ENCODE measurements at regions not wholly inside any gene's neighbourhood (a gene's known extent, or its start where the extent isn't known, plus 50 kb on each side); places are given as distances from the start of the nearest gene placed in this dataset.

GRCh38 chr18:24741321-24741720, 280.9 kb downstream of the HRH4 start:
- no peak for DNase-seq

- DNase-seq = no peak
Observed at GRCh38 chr18:24741965-24742724, 281.7 kb downstream of the HRH4 start.

- DNase-seq = no peak
Observed at GRCh38 chr18:24754583-24755253, 294.3 kb downstream of the HRH4 start.

- no peak for DNase-seq
Observed at GRCh38 chr18:24756385-24756784, 295.9 kb downstream of the HRH4 start.

- DNase-seq = no peak
Observed at GRCh38 chr18:24757134-24757533, 296.7 kb downstream of the HRH4 start.

- no peak for DNase-seq
Observed at GRCh38 chr18:24761765-24762164, 301.3 kb downstream of the HRH4 start.

GRCh38 chr18:24762511-24762910, 302.1 kb downstream of the HRH4 start:
- no peak for DNase-seq

- no peak for DNase-seq
Observed at GRCh38 chr18:24763765-24764513, 303.5 kb downstream of the HRH4 start.

- DNase-seq = no peak
Observed at GRCh38 chr18:24764766-24765165, 304.3 kb downstream of the HRH4 start.

GRCh38 chr18:24766376-24766775, 305.9 kb downstream of the HRH4 start:
- DNase-seq = no peak

- no peak for DNase-seq
Observed at GRCh38 chr18:24770311-24771024, 310.0 kb downstream of the HRH4 start.

- DNase-seq = no peak
Observed at GRCh38 chr18:24771300-24771699, 310.9 kb downstream of the HRH4 start.

GRCh38 chr18:24773101-24773500, 312.7 kb downstream of the HRH4 start:
- DNase-seq = no peak

GRCh38 chr18:24776019-24776418, 315.6 kb downstream of the HRH4 start:
- no peak for DNase-seq

- DNase-seq = no peak
Observed at GRCh38 chr18:24778810-24779418, 318.5 kb downstream of the HRH4 start.

- DNase-seq = no peak
Observed at GRCh38 chr18:24782566-24782965, 322.1 kb downstream of the HRH4 start.

GRCh38 chr18:24785019-24785418, 324.6 kb downstream of the HRH4 start:
- DNase-seq = no peak

- DNase-seq = no peak
Observed at GRCh38 chr18:24786027-24786426, 325.6 kb downstream of the HRH4 start.

- DNase-seq = no peak
Observed at GRCh38 chr18:24790347-24790746, 329.9 kb downstream of the HRH4 start.

- no peak for DNase-seq
Observed at GRCh38 chr18:24791751-24792545, 331.5 kb downstream of the HRH4 start.

- no peak for DNase-seq
Observed at GRCh38 chr18:24793742-24794141, 333.3 kb downstream of the HRH4 start.

GRCh38 chr18:24795129-24795528, 334.7 kb downstream of the HRH4 start:
- DNase-seq = no peak

All from stimulated activated CD4-positive, alpha-beta T cell treated with anti-CD3 and anti-CD28 coated beads, Interleukin-1b, Interleukin-23, amount 100 ng/mL, for 48 hours (primary cell).